ENCODE measurements at regions not wholly inside any gene's neighbourhood (a gene's known extent, or its start where the extent isn't known, plus 50 kb on each side); places are given as distances from the start of the nearest gene placed in this dataset.

DNA sequence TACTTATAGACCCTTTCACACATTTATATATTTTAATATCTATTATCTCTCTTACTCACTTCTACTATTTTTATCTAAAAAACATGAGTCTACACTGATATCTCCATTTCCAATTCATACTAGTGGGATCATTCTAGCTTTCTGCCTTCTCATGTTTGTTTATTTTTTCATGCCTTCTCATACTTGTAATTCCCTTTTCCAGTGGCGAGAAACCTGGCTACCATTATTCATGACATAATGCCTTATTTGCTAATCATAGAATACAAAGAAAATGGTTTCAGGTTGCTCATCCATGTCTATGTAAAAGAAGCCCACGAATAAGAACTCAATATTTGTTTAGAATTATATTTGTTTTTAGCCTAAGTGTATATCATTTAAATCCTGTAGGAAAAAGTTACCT lies 232.7 kb upstream of the ACTBL2 start:
- Histone ChIP-seq H4K91ac (replicated peaks; ENCODE audit: insufficient read length, low read length) (no peak overlapping the region), H3K9ac (replicated peaks in 1 of 4; ENCODE audit: extremely low read depth in 1 of 4, low read depth in 3 of 4, low read length in 3 of 4) (no peak overlapping the region), H3K14ac (ENCODE audit: insufficient read length) (no peak overlapping the region), H3K23ac (ENCODE audit: insufficient read length) (no peak overlapping the region), H3K4me1 (replicated peaks in 1 of 4; ENCODE audit: control insufficient read depth in 3 of 4, insufficient read depth in 4 of 4, low read length in 3 of 4) (no peaks in the 10 kb centered on the region), H2BK120ac (replicated peaks; ENCODE audit: low read depth, low read length) (no peak overlapping the region), H2BK15ac (ENCODE audit: low read length) (no peak overlapping the region), H3K27ac (ENCODE audit: low read depth, low read length) (no peak overlapping the region), H3K9me3 (ENCODE audit: insufficient read depth in 2 of 2, low read depth in 1 of 2, low read length in 1 of 2) (no peaks in the 10 kb centered on the region), H2BK12ac (ENCODE audit: low read depth, low read length) (no peak overlapping the region), H3K36me3 (ENCODE audit: control insufficient read depth in 2 of 4, insufficient read depth in 4 of 4, low read length in 3 of 4) (no peaks in the 10 kb centered on the region), H3K27me3 (replicated peaks in 1 of 4; ENCODE audit: control insufficient read depth in 3 of 4, extremely low read depth in 1 of 4, insufficient read depth in 3 of 4, low read length in 3 of 4) (no peaks in the 10 kb centered on the region), H4K8ac (ENCODE audit: extremely low read depth, insufficient read depth, low read length) (no peak overlapping the region), H3K79me1 (ENCODE audit: low read depth, low read length) (no peaks in the 10 kb centered on the region), H3K18ac (ENCODE audit: extremely low read depth, low read length) (no peak overlapping the region), H2BK20ac (ENCODE audit: low read length) (no peak overlapping the region), H3K4ac (replicated peaks; ENCODE audit: insufficient read length, low read depth, low read length) (no peak overlapping the region), H3K79me2 (ENCODE audit: control insufficient read depth in 1 of 2, insufficient read depth in 2 of 2, low read length in 2 of 2) (no peaks in the 10 kb centered on the region), H4K5ac (ENCODE audit: insufficient read length, low read depth, low read length) (no peak overlapping the region), H2AK5ac (ENCODE audit: low read depth, low read length) (no peak overlapping the region), H3K23me2 (ENCODE audit: low read depth, low read length) (no peaks in the 10 kb centered on the region), H3K56ac (replicated peaks; ENCODE audit: insufficient read length, low read depth, low read length) (no peak overlapping the region), H3K4me3 (ENCODE audit: extremely low read depth in 1 of 4, insufficient read depth in 2 of 4, low read depth in 3 of 4, low read length in 4 of 4) (no peak overlapping the region), H2BK5ac (ENCODE audit: low read depth, low read length) (no peak overlapping the region), H4K20me1 (replicated peaks in 1 of 2; ENCODE audit: control insufficient read depth in 1 of 2, insufficient read depth in 2 of 2, low read length in 2 of 2) (no peaks in the 10 kb centered on the region), H2AFZ (ENCODE audit: low read length) (no peak overlapping the region), H3K4me2 (ENCODE audit: insufficient read depth in 1 of 2, low read depth in 2 of 2, low read length in 2 of 2) (no peak overlapping the region)
- TF ChIP-seq GTF2F1 (IDR thresholded peaks at IDR 0.05; ENCODE audit: borderline replicate concordance, low read depth, low read length) (no peak), KDM4A (IDR thresholded peaks at IDR 0.05; ENCODE audit: low read depth, low read length, severe bottlenecking) (no peak), GABPA (IDR thresholded peaks at IDR 0.05; ENCODE audit: borderline replicate concordance, insufficient read depth, low read length) (no peak), SIX5 (IDR thresholded peaks at IDR 0.05; ENCODE audit: low read depth, low read length) (no peak), BCL11A (IDR thresholded peaks at IDR 0.05; ENCODE audit: low read depth in 2 of 2, low read length in 2 of 2) (no peak), NRF1 (IDR thresholded peaks at IDR 0.05; ENCODE audit: low read depth, low read length) (no peak), JUND (IDR thresholded peaks at IDR 0.05; ENCODE audit: low read length) (no peak), TEAD4 (IDR thresholded peaks at IDR 0.05; ENCODE audit: low read depth, low read length) (no peak), CBX5 (IDR thresholded peaks at IDR 0.05; ENCODE audit: low read depth, low read length) (no peak), SP2 (IDR thresholded peaks at IDR 0.05; ENCODE audit: low read length) (no peak), E2F6 (IDR thresholded peaks at IDR 0.05) (no peak), TAF1 (IDR thresholded peaks at IDR 0.05; ENCODE audit: low read depth, low read length) (no peak), PHF8 (conservative IDR thresholded peaks at IDR 0.05; ENCODE audit: low read depth, low read length) (no peak)
- TF ChIP-seq, protein P1, sequence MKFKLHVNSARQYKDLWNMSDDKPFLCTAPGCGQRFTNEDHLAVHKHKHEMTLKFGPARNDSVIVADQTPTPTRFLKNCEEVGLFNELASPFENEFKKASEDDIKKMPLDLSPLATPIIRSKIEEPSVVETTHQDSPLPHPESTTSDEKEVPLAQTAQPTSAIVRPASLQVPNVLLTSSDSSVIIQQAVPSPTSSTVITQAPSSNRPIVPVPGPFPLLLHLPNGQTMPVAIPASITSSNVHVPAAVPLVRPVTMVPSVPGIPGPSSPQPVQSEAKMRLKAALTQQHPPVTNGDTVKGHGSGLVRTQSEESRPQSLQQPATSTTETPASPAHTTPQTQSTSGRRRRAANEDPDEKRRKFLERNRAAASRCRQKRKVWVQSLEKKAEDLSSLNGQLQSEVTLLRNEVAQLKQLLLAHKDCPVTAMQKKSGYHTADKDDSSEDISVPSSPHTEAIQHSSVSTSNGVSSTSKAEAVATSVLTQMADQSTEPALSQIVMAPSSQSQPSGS (IDR thresholded peaks at IDR 0.05; ENCODE audit: low read length), result no peak
- FAIRE-seq, result no peak
- 51% methylated on average over 2 of the region's 2 CpGs; no CpG with 5 or more reads in 1 of the 2 experiments for WGBS, 2 experiments (ENCODE audit: extremely low coverage in 1 of 2, insufficient coverage in 1 of 2, insufficient read length in 1 of 2, insufficient replicate concordance in 2 of 2, low coverage in 1 of 2, low lambda C conversion rate in 2 of 2, missing lambda C conversion rate in 1 of 2)
- ChIA-PET POLR2A (ENCODE audit: partially characterized antibody) (no interaction called here), CTCF (ENCODE audit: partially characterized antibody) (no interaction called here)
- DNase-seq (ENCODE audit: low read depth in 1 of 2, low spot score in 2 of 2), result no peak

Data from H1 (cell line).